HFFc6 (cell line): ENCODE measurements at regions not wholly inside any gene's neighbourhood (a gene's known extent, or its start where the extent isn't known, plus 50 kb on each side); places are given as distances from the start of the nearest gene placed in this dataset.
"Not testable (repeated sequence)": the region's sequence is repeated elsewhere in the genome, so short reads cannot be mapped to it uniquely, and the experiment has no call there.

Experiments
- DNase-seq: peaks from one replicate; pipeline ENCODE4 v3.0.0-alpha.2; 2018
- H3K27ac Mint-ChIP-seq: 2 replicates; pipeline ENCODE4 v1.8.0; 2020; ENCODE audit warnings: mild to moderate bottlenecking, mixed read lengths
- H3K27me3 Mint-ChIP-seq: 2 replicates; pipeline ENCODE4 v1.8.0; 2021; ENCODE audit warnings: mild to moderate bottlenecking, moderate library complexity, mixed read lengths; ENCODE audit not compliant: insufficient read depth
- H3K36me3 Mint-ChIP-seq: 2 replicates; pipeline ENCODE4 v1.8.0; 2021; ENCODE audit warnings: low read depth, mixed read lengths
- H3K4me1 Mint-ChIP-seq: 2 replicates; pipeline ENCODE4 v1.8.0; 2020; ENCODE audit warnings: low read depth, mixed read lengths
- H3K4me3 Mint-ChIP-seq: 2 replicates; pipeline ENCODE4 v1.8.0; 2020; ENCODE audit warnings: mild to moderate bottlenecking, moderate library complexity, mixed read lengths
- H3K9me3 Mint-ChIP-seq: 2 replicates; pipeline ENCODE4 v1.8.0; 2020; ENCODE audit warnings: mild to moderate bottlenecking, mixed read lengths
- TF ChIP-seq, protein P1 (sequence below): fragments of 200-600 bp; sonication (generic); IDR thresholded peaks from 2 replicates; pipeline ENCODE4 v1.5.0; 2021; ENCODE audit warnings: antibody characterized with exemption, mild to moderate bottlenecking

DNA sequence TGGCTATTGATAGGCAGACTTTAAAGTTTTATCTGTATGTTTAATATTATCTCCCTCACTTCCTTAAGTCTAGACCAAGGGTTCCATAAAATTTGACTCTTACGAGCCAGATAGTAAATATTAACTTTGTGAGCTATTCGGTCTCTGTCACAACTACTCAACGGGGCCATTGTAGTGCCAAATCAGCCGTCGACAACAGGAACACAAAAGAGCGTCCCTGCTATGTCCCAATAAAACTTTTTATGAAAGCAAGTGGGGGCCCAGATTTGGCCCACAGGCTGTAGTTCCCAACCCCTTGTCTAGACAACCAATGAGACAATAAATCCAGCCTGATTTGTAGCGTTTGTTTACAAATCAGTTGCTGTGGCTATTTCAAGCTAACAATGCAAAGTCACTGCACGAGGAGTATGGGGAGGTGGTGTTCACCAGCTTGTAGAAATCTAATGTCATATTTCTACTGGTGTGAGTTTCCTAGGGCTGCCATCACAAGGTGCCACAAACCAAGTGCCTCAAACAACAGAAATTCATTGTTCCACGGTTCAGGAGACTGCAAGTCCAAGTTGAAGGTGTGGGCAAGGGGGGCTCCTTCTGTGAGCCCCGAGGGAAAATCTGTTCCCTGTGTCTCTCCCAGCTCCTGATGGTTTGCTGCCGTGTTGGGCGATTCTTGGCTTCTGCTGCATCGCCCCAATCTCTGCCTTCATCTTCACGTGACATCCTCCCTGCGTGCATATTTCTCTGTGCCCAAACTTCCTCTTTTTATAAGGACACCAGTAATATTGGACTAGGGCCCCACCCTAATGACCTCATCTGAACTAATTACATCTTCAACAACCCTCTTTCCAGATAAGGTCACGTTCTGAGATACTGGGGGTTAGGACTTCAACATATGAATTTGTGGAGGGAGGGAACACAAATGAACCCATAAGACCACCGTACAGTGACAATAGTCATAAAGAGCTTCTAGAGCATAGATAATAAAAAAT, 356.0 kb upstream of the JARID2 start:
- no peak for DNase-seq
- Mint-ChIP-seq H3K4me1 (no peaks in the 10 kb centered on the region), H3K27me3 (no peaks in the 10 kb centered on the region; the same call in 1 of the 2 replicates), H3K27ac (no peak overlapping the region), H3K4me3 (no peak overlapping the region), H3K9me3 (no peaks in the 10 kb centered on the region), H3K36me3 (no peaks in the 10 kb centered on the region)
- TF ChIP-seq, protein P1, sequence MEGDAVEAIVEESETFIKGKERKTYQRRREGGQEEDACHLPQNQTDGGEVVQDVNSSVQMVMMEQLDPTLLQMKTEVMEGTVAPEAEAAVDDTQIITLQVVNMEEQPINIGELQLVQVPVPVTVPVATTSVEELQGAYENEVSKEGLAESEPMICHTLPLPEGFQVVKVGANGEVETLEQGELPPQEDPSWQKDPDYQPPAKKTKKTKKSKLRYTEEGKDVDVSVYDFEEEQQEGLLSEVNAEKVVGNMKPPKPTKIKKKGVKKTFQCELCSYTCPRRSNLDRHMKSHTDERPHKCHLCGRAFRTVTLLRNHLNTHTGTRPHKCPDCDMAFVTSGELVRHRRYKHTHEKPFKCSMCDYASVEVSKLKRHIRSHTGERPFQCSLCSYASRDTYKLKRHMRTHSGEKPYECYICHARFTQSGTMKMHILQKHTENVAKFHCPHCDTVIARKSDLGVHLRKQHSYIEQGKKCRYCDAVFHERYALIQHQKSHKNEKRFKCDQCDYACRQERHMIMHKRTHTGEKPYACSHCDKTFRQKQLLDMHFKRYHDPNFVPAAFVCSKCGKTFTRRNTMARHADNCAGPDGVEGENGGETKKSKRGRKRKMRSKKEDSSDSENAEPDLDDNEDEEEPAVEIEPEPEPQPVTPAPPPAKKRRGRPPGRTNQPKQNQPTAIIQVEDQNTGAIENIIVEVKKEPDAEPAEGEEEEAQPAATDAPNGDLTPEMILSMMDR: no peak

DNA sequence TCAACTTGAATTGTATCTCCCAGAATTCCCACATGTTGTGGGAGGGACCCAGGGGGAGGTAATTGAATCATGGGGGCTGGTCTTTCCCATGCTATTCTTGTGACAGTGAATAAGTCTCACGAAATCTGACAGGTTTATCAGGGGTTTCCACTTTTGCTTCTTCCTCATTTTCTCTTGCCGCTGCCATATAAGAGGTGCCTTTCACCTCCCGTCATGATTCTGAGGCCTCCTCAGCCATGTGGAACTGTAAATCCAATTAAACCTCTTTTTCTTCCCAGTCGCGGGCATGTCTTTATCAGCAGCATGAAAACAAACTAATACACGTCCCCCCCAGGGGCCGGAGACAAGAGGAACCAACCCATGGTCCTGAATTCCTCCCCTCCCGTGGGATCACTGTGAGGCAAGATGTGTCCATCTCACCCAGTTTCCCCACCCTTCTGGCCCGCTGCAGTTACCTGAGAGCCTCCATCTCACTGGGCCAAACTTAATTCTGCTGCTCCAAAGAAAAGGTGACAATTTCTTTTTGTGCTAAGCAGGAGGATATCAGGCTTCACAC, 354.0 kb upstream of the JARID2 start:
- not testable (repeated sequence) for H3K27me3 Mint-ChIP-seq, H3K36me3 Mint-ChIP-seq, H3K9me3 Mint-ChIP-seq, H3K4me3 Mint-ChIP-seq, DNase-seq, H3K27ac Mint-ChIP-seq, H3K4me1 Mint-ChIP-seq

DNA sequence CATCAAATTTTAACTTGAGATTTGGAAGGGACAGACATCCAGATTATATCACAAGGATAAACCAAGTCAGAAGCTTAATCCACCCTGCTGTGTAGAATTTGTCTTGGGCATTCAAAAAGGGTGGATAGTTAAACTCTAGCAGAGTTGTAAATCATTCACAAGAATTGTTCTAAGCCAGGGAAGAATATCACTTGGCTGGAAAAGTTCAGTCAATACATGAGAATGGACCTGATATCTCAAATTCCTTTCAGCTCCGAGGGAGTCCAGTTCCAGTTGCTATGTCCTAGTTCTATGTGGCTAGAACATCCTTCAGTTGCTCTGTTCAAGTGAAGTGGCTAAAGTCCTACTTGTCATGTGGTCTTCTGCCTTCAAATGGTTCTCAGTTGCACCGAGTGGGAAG, 351.8 kb upstream of the JARID2 start:
- TF ChIP-seq, protein P1: no peak
- no peak for DNase-seq
- peaks cover 1% of the 10 kb centered on the region for H3K27me3 Mint-ChIP-seq
- no peaks in the 10 kb centered on the region for H3K36me3 Mint-ChIP-seq
- no peaks in the 10 kb centered on the region for H3K4me1 Mint-ChIP-seq
- no peak overlapping the region for H3K27ac Mint-ChIP-seq
- no peaks in the 10 kb centered on the region for H3K9me3 Mint-ChIP-seq
- H3K4me3 Mint-ChIP-seq: no peak overlapping the region

DNA sequence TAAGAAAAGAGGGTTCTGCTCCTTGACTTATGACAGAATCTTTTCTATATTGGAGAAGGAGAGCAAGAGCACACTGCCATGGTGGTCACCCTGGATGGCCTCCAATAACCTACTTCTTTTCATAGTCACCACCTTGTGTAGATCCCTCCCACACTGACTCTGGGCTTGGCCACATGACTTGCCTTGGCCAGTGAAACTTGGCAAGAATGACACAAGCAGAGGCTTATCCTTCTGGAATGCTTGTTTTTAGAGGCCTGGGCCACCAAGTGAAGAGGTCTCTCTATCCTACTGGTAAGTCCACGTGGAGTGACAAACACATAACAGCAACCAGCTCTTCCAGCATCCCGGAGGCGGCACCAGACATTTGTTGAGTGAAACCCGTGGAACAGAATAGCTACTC, 349.4 kb upstream of the JARID2 start:
- no peaks in the 10 kb centered on the region for H3K9me3 Mint-ChIP-seq
- no peaks in the 10 kb centered on the region for H3K36me3 Mint-ChIP-seq
- DNase-seq: no peak
- H3K27ac Mint-ChIP-seq: no peak overlapping the region
- TF ChIP-seq, protein P1: no peak
- H3K4me1 Mint-ChIP-seq: no peaks in the 10 kb centered on the region
- no peak overlapping the region for H3K4me3 Mint-ChIP-seq
- H3K27me3 Mint-ChIP-seq: peaks cover 1% of the 10 kb centered on the region

DNA sequence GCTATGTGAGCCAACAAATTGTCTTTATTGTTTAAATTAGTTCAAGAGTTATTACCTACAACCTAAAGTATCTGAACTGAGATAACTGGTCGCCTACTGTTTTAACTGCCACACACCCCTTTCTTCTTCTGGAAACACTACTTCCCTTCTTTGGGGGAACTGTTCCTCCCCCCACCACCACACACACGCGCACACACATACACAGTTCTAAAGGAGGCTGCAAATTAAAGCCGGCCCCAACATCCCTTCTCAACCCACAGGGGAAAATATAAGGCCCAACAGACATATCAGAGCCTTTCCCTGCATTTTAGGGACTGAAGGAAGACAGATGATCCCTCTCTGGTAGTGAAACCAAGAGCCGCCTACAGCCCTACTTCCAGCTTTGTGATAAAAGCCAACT, 348.0 kb upstream of the JARID2 start:
- DNase-seq: no peak
- Mint-ChIP-seq H3K36me3 (no peaks in the 10 kb centered on the region), H3K4me1 (no peaks in the 10 kb centered on the region), H3K4me3 (no peak overlapping the region), H3K27ac (no peak overlapping the region), H3K9me3 (no peaks in the 10 kb centered on the region), H3K27me3 (peaks cover 1% of the 10 kb centered on the region)
- TF ChIP-seq, protein P1: no peak

DNA sequence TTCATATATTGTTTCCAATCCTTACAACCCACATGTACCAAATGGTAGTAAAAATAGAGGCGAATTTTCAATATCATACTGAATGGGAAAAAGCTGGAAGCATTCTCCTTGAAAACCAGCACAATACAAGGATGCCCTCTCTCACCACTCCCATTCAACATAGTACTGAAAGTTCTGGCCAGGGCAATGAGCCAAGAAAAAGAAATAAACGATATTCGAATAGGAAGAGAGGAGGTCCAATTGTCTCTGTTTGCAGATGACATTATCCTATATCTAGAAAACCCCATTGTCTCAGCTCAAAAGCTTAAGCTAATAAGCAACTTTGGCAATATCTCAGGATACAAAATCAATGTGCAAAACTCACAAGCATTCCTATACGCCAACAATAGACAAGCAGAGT, 346.4 kb upstream of the JARID2 start:
- not testable (repeated sequence) for H3K9me3 Mint-ChIP-seq, H3K27ac Mint-ChIP-seq, H3K36me3 Mint-ChIP-seq, DNase-seq, H3K4me1 Mint-ChIP-seq, H3K27me3 Mint-ChIP-seq, H3K4me3 Mint-ChIP-seq
